AG10803 (cell line): ENCODE measurements at regions not wholly inside any gene's neighbourhood (a gene's known extent, or its start where the extent isn't known, plus 50 kb on each side); places are given as distances from the start of the nearest gene placed in this dataset.

ENCODE experiments used
- DNase-seq: peaks from one replicate; pipeline ENCODE4 v3.0.0; 2010; ENCODE audit warnings: low read depth
- H3K4me3 ChIP-seq: 2 replicates; pipeline ENCODE4 v1.5.1; 2011; ENCODE audit warnings: mild to moderate bottlenecking, low read length, control low read depth
- TF ChIP-seq, protein P1 (sequence below): conservative IDR thresholded peaks from 2 replicates; pipeline ENCODE4 v1.5.1; 2011; ENCODE audit warnings: mild to moderate bottlenecking, low read length, control low read depth, inconsistent platforms

DNA sequence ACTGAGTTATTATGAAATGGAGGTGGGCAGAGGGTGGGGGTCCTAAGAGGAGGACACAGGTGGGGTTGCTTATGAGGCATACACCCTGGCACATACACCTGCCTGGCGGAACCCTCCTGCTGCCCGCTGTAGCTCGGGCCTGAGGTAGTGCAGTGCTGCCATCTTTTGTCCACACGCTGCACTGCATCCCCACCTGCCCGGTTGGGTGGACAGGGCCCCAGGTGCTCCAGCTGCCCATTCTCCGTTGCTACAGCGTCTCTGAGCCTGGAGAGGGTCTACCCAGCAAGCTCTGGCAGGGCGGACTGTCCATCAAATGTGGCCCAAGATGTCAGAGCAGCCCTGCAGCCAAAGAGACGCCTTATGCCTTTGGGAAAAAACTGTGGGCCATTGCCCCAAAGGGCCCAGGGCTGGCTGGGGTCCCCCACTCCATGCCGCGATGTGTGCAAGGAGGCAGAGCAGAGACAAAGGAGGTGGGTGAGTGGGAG lies 131.2 kb downstream of the BUD13 start:
- TF ChIP-seq, protein P1, sequence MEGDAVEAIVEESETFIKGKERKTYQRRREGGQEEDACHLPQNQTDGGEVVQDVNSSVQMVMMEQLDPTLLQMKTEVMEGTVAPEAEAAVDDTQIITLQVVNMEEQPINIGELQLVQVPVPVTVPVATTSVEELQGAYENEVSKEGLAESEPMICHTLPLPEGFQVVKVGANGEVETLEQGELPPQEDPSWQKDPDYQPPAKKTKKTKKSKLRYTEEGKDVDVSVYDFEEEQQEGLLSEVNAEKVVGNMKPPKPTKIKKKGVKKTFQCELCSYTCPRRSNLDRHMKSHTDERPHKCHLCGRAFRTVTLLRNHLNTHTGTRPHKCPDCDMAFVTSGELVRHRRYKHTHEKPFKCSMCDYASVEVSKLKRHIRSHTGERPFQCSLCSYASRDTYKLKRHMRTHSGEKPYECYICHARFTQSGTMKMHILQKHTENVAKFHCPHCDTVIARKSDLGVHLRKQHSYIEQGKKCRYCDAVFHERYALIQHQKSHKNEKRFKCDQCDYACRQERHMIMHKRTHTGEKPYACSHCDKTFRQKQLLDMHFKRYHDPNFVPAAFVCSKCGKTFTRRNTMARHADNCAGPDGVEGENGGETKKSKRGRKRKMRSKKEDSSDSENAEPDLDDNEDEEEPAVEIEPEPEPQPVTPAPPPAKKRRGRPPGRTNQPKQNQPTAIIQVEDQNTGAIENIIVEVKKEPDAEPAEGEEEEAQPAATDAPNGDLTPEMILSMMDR: peak; percentile 70
- no peak overlapping the region for H3K4me3 ChIP-seq
- DNase-seq: peak; percentile 7

DNA sequence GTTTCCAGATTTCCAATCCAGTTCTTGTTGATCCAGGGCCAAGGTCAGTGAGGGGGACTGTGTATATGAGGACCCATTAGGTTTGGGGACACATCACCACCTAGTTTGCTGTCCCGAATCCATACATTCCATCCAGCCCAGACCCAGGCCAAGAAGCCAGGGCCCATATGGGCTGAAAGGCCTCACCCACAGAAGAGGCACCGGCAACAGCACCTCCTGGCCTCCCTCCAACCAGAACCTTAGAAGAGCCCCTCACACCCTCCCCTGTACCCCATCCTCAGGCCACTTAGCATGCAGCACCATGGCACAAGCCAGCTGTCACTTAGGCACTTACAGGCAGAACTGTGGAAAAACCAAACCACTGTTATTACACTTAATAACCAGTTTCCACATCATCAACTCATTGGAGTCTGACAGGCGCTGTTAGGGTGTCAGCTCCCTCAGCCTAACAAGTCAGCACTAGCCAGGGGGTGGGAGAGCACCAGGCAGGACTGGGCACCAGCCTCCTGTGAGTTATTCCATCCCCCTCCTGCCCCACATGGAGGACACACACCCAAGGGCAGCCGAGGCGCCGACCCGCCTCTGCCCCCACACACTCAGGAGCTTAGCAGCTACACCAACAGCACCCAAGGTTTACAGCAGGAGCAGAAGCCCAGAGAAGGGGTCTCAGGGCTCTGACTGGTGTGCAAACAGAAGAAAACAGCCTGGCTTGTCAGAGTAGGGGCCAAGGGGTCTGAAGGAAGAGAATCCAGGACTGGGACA lies 132.0 kb downstream of the BUD13 start:
- no peak for DNase-seq
- no peak overlapping the region for H3K4me3 ChIP-seq
- TF ChIP-seq, protein P1: no peak

DNA sequence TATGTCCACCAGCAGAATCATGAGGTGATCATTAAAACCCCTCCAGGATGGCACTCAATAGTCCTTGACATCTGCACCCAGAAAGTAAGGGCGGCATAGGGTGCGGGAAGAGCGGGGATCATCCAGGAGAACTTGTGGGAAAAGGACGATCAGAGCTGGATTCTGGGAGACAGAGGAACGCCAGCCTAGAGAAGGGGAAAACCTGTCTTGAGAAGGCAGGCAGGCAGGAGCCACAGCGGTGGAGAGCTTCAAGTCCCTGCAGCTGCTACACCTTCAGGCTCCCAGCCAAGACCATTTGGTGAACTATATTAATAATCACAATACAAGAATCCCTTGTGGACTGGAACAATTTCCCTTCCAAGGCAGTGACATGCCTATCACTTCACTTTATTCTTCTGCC lies 134.3 kb downstream of the BUD13 start:
- DNase-seq: no peak
- TF ChIP-seq, protein P1: no peak
- H3K4me3 ChIP-seq: no peak overlapping the region

DNA sequence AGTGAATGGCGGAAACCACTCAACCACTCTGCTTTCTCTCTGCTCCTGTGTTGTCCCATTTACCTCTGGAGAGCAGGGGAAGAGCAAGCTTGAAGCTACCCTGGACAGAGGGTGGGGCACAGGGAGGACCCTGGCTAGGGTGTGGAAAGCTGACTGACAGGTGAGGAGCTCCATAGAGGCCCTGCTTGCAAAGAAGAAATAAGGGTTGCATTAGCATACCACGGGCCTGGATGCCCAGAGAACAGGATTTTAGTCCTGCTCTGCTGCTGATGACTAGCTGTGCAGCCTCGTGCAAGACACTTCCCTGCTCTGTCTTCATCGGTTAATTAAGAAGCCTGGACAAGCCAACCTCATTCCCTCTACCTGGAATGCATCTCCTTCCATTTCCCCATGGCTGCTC lies 135.0 kb downstream of the BUD13 start:
- DNase-seq: no peak
- TF ChIP-seq, protein P1: no peak
- H3K4me3 ChIP-seq: no peak overlapping the region

DNA sequence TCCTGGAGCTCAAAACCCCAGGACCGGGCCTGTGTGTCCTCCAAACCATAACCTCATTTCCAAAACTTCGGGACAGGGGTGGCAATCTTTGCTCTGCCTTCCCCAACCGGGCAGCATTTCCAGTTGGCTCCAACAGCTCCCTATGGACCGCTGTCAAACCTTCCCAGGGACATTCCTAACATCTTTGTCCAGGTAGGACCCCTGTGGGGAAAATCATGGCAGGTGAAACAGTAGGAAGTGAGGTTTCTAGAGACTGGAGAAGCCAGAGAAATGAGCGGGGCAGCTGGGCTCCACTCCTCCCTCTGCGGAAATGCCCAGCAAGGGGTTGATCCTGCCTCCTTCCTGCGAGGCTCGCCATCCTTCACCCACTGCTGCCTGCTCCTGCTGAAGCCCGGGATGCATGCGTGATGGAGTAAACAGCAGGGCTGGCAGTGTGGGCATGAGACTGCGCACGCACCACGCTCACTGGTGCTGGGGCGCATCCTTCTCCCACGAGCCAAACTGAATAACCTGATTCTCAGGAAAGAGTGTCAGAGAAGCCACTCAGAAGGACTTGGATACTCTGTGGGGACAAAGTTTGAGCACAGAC lies 136.4 kb downstream of the BUD13 start:
- TF ChIP-seq, protein P1: no peak

DNA sequence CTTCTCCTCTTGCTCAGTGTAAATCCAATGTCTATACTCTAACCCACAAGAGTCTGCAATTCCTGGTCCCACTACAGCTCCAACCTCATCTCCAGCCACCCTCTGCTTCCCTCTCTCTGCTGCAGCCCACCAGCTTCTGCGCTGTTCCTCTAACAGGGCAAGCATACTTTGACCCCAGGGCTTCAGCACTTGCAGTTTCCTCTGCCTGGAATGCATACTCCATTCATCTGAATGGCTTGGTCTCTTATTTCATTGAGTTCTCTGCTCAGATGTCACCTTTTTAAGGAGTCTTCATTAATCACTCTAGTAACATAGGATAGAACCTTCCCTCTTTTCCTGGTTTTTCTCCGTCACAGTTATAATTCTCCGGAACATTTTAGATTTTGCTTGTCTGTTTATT lies 141.6 kb downstream of the BUD13 start:
- no peak overlapping the region for H3K4me3 ChIP-seq
- DNase-seq: no peak
- TF ChIP-seq, protein P1: no peak

More for the DNA sequence above, 136.4 kb downstream of the BUD13 start:
- no peak overlapping the region for H3K4me3 ChIP-seq
- no peak for DNase-seq

DNA sequence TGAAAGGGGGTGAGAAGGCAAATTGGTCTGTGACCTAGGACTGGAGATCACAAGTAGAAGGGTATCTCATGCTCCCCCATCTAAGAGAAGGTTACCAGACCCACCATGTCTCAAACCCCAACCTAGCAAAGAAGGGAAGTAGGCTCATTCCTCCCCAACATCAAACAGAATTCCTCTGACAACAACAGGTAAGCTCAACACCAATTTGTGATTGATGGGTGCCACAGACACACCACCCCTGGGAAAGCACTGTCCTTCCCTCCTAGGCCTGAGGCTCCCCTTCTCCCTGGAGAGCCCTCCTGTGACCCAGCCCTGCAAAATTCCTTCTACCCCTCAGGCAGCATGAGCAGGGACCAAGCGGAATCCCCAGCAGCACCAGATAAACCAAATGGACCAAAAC lies 154.3 kb downstream of the BUD13 start:
- H3K4me3 ChIP-seq: no peak overlapping the region
- DNase-seq: no peak
- TF ChIP-seq, protein P1: no peak
